ENCODE measurements at regions not wholly inside any gene's neighbourhood (a gene's known extent, or its start where the extent isn't known, plus 50 kb on each side); places are given as distances from the start of the nearest gene placed in this dataset.

DNA sequence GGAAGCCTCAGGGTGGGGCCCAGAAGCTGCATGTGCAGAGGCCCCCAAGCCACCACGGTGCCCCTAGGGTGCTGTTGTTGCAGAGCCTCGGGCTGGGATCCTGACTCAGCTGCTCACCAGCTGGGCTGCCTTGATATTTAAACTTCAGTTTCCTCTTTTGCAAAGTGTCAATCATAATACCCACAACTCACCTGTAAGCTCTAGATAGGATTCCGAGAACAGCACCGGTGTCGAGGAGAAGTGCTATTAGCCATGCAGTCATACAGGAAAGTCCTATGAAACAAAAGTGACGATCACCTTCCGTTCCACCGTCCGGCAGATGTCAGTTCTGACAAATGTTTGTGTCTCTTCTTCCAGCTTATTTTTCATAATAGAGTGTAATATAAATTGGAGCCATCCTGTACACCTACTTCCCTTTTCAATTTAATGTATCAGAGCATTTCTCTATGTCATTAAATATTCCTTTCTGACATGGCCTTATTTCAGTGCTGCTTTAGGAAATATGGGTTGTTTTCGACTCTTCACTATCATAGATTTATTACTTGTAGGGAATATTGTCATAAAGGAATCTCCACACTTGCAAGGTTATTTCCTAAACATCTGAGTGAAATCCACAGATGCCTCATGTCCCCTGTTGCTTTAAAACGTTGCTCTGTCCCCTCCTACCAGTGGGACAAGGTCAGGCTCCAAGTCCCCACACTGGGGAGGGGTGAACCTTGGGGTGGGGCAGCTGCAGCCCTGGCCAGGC is 100.8 kb downstream of the SIK1 start:
- H3K9me3 ChIP-seq (ENCODE audit: low read depth, low read length), result no peaks in the 10 kb centered on the region
- no peak for TF ChIP-seq EZH2 (IDR thresholded peaks at IDR 0.05)
- TF ChIP-seq FOXP2 (optimal IDR thresholded peaks at IDR 0.05; ENCODE audit: control extremely low read depth, extremely low read length, insufficient read depth), result no peak
- TF ChIP-seq POLR2AphosphoS5 (IDR thresholded peaks at IDR 0.05; ENCODE audit: borderline replicate concordance, low read depth, low read length), result no peak
- DNase-seq (ENCODE audit: low read depth, low spot score), result no peak
- no peak overlapping the region for H3K9ac ChIP-seq (ENCODE audit: insufficient read length)
- H3K4me3 ChIP-seq, result no peak overlapping the region
- no peaks in the 10 kb centered on the region for H3K36me3 ChIP-seq (ENCODE audit: insufficient read depth, low read length)
- no peak overlapping the region for H3K27ac ChIP-seq

- Histone ChIP-seq H3K4me3 (no peak overlapping the region), H3K9me3 (ENCODE audit: low read depth, low read length) (no peaks in the 10 kb centered on the region), H3K36me3 (ENCODE audit: insufficient read depth, low read length) (no peaks in the 10 kb centered on the region), H3K27ac (no peak overlapping the region), H3K9ac (ENCODE audit: insufficient read length) (no peak overlapping the region)
- TF ChIP-seq EZH2 (IDR thresholded peaks at IDR 0.05) (no peak), FOXP2 (optimal IDR thresholded peaks at IDR 0.05; ENCODE audit: control extremely low read depth, extremely low read length, insufficient read depth) (no peak), POLR2AphosphoS5 (IDR thresholded peaks at IDR 0.05; ENCODE audit: borderline replicate concordance, low read depth, low read length) (no peak)
- DNase-seq (ENCODE audit: low read depth, low spot score), result no peak
Measured at GRCh38 chr21:43325036-43325435, 101.9 kb downstream of the SIK1 start.

- H3K9ac ChIP-seq (ENCODE audit: insufficient read length), result no peak overlapping the region
- DNase-seq (ENCODE audit: low read depth, low spot score), result no peak
- H3K9me3 ChIP-seq (ENCODE audit: low read depth, low read length), result no peaks in the 10 kb centered on the region
- no peak overlapping the region for H3K4me3 ChIP-seq
- TF ChIP-seq FOXP2 (optimal IDR thresholded peaks at IDR 0.05; ENCODE audit: control extremely low read depth, extremely low read length, insufficient read depth), result no peak
- no peak for TF ChIP-seq POLR2AphosphoS5 (IDR thresholded peaks at IDR 0.05; ENCODE audit: borderline replicate concordance, low read depth, low read length)
- no peak for TF ChIP-seq EZH2 (IDR thresholded peaks at IDR 0.05)
- no peak overlapping the region for H3K27ac ChIP-seq
- H3K36me3 ChIP-seq (ENCODE audit: insufficient read depth, low read length), result no peaks in the 10 kb centered on the region
Measured at GRCh38 chr21:43324596-43324995, 102.3 kb downstream of the SIK1 start.

GRCh38 chr21:43323244-43324005 is 103.5 kb downstream of the SIK1 start:
- Histone ChIP-seq H3K9me3 (ENCODE audit: low read depth, low read length) (no peaks in the 10 kb centered on the region), H3K27ac (no peak overlapping the region), H3K4me3 (no peak overlapping the region), H3K9ac (ENCODE audit: insufficient read length) (no peak overlapping the region), H3K36me3 (ENCODE audit: insufficient read depth, low read length) (no peaks in the 10 kb centered on the region)
- DNase-seq (ENCODE audit: low read depth, low spot score), result no peak
- no peak for TF ChIP-seq EZH2 (IDR thresholded peaks at IDR 0.05)
- no peak for TF ChIP-seq FOXP2 (optimal IDR thresholded peaks at IDR 0.05; ENCODE audit: control extremely low read depth, extremely low read length, insufficient read depth)
- no peak for TF ChIP-seq POLR2AphosphoS5 (IDR thresholded peaks at IDR 0.05; ENCODE audit: borderline replicate concordance, low read depth, low read length)

DNA sequence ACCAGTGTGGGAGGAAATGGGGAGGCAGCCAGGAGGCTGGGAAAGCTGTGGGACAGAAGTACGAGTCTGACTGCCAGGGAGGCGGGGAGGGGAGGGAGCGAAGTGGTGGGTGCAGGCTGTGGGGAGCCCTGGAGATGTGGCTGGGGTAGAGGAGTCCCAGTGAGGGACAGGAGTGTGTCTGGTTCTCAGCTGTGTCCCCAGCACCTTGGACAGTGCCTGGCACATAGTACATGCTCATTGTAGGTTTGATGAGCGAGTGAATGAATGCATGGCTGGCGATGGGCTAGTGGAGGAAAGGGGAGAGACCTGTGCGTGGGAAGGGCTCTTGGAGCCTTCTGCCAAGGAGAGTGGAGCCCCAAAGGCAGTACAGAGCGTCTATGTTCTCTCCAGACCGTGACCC is 104.1 kb downstream of the SIK1 start:
- TF ChIP-seq POLR2AphosphoS5 (IDR thresholded peaks at IDR 0.05; ENCODE audit: borderline replicate concordance, low read depth, low read length), result no peak
- TF ChIP-seq FOXP2 (optimal IDR thresholded peaks at IDR 0.05; ENCODE audit: control extremely low read depth, extremely low read length, insufficient read depth), result no peak
- TF ChIP-seq EZH2 (IDR thresholded peaks at IDR 0.05), result no peak
- H3K9ac ChIP-seq (ENCODE audit: insufficient read length), result no peak overlapping the region
- no peaks in the 10 kb centered on the region for H3K36me3 ChIP-seq (ENCODE audit: insufficient read depth, low read length)
- H3K27ac ChIP-seq, result no peak overlapping the region
- DNase-seq (ENCODE audit: low read depth, low spot score), result no peak
- no peaks in the 10 kb centered on the region for H3K9me3 ChIP-seq (ENCODE audit: low read depth, low read length)
- no peak overlapping the region for H3K4me3 ChIP-seq

DNA sequence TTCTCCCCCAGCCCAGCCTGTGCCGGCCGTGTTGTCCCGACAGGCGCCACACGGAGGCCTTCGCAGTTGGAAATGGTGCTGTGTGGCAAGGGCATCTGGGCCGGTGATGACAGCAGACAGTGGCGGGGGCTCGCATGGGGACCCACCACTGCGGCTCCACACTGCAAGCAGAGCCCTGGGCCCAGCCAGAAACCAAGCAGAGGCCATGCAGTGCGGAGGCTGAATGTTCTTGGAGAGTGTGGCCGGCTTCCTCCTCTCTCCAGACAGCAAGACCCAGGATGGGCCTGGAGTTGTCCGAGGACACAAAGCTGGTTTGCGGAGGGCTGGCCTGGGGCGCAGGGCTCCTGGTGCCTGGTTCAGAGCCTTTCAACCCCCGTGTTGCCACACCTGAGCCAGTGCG is 104.6 kb downstream of the SIK1 start:
- Histone ChIP-seq H3K27ac (no peak overlapping the region), H3K9ac (ENCODE audit: insufficient read length) (no peak overlapping the region), H3K9me3 (ENCODE audit: low read depth, low read length) (no peaks in the 10 kb centered on the region), H3K4me3 (no peak overlapping the region), H3K36me3 (ENCODE audit: insufficient read depth, low read length) (no peaks in the 10 kb centered on the region)
- no peak for TF ChIP-seq EZH2 (IDR thresholded peaks at IDR 0.05)
- no peak for DNase-seq (ENCODE audit: low read depth, low spot score)

DNA sequence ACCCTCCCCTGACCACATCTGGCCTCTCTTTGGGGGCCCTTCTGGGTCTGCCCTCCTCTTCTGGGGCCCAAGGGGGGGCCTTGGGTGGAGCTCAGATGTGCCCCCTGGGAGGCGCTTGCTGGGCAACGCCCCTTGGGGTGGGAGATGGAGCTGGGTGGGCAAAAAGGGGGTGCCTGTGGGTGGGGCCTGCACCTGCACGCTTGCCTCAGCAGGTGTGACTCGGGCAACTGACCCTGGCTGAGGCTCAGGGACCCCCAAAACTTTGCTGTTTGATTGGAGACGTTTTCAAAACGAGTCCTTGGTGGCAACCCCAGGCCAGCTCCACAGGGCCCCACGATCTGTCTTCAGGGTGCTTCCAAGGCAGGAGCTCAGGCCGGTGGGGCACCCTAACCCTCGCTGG is 105.3 kb downstream of the SIK1 start:
- H3K9ac ChIP-seq (ENCODE audit: insufficient read length), result no peak overlapping the region
- DNase-seq (ENCODE audit: low read depth, low spot score), result no peak
- no peak for TF ChIP-seq POLR2AphosphoS5 (IDR thresholded peaks at IDR 0.05; ENCODE audit: borderline replicate concordance, low read depth, low read length)
- TF ChIP-seq FOXP2 (optimal IDR thresholded peaks at IDR 0.05; ENCODE audit: control extremely low read depth, extremely low read length, insufficient read depth), result no peak
- no peak for TF ChIP-seq EZH2 (IDR thresholded peaks at IDR 0.05)
- H3K9me3 ChIP-seq (ENCODE audit: low read depth, low read length), result no peaks in the 10 kb centered on the region
- H3K36me3 ChIP-seq (ENCODE audit: insufficient read depth, low read length), result no peaks in the 10 kb centered on the region
- H3K4me3 ChIP-seq, result no peak overlapping the region
- no peak overlapping the region for H3K27ac ChIP-seq

DNA sequence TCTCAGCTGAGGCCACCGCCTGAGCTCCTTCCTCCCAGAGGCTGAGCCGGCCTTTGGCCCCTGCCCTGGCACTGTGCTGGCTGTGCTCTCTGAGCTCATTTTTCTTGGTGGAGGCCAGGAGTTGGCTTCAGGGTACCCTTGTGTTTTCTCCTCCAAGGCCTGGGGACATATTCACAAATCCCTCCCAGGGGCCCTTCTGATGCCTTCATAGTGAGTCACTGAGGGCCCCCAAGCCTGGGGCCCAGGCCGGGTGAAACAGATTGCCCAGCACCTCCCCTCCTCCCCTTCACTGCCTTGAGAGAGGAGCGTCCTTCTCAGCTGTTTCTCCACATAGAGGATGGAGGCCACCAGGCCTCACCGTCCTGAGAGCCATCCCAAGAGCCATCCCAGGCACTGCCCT is 105.8 kb downstream of the SIK1 start:
- no peak overlapping the region for H3K9ac ChIP-seq (ENCODE audit: insufficient read length)

More for the DNA sequence above, 105.8 kb downstream of the SIK1 start:
- H3K27ac ChIP-seq, result no peak overlapping the region
- DNase-seq (ENCODE audit: low read depth, low spot score), result no peak
- no peaks in the 10 kb centered on the region for H3K9me3 ChIP-seq (ENCODE audit: low read depth, low read length)
- TF ChIP-seq POLR2AphosphoS5 (IDR thresholded peaks at IDR 0.05; ENCODE audit: borderline replicate concordance, low read depth, low read length), result no peak
- TF ChIP-seq EZH2 (IDR thresholded peaks at IDR 0.05), result no peak
- no peak for TF ChIP-seq FOXP2 (optimal IDR thresholded peaks at IDR 0.05; ENCODE audit: control extremely low read depth, extremely low read length, insufficient read depth)
- H3K36me3 ChIP-seq (ENCODE audit: insufficient read depth, low read length), result no peaks in the 10 kb centered on the region
- no peak overlapping the region for H3K4me3 ChIP-seq

Data from SK-N-MC (cell line).